SK-N-SH treated with all-trans-retinoic acid at 6 μM for 48 hours (cell line): ENCODE measurements at regions not wholly inside any gene's neighbourhood (a gene's known extent, or its start where the extent isn't known, plus 50 kb on each side); places are given as distances from the start of the nearest gene placed in this dataset.
"Not testable (repeated sequence)": the region's sequence is repeated elsewhere in the genome, so short reads cannot be mapped to it uniquely, and the experiment has no call there.

Source experiments
- ATAC-seq: fragments of 200-7000 bp; cut with Tn5 transposase; 3 replicates; pipeline ENCODE4 v1.9.1; 2020; ENCODE audit warnings: mild to moderate bottlenecking, moderate library complexity
- BACH2 ChIP-seq: fragments of 250-450 bp; sonication (Bioruptor Pico); IDR thresholded peaks from 2 replicates; pipeline ENCODE4 v1.9.0; 2021; ENCODE audit warnings: mild to moderate bottlenecking, borderline replicate concordance
- CSDC2 ChIP-seq: fragments of 250-450 bp; sonication (Bioruptor Pico); IDR thresholded peaks from 2 replicates; pipeline ENCODE4 v1.5.0; 2020; ENCODE audit warnings: mild to moderate bottlenecking, moderate library complexity
- ESRRG ChIP-seq: fragments of 250-450 bp; sonication (Bioruptor Pico); IDR thresholded peaks from 2 replicates; pipeline ENCODE4 v1.6.1; 2021; ENCODE audit warnings: mild to moderate bottlenecking
- ISL1 ChIP-seq: fragments of 250-450 bp; sonication (Bioruptor Pico); IDR thresholded peaks from 2 replicates; pipeline ENCODE4 v2.1.2; 2022; ENCODE audit warnings: mild to moderate bottlenecking, moderate library complexity
- OSR1 ChIP-seq: fragments of 250-450 bp; sonication (Bioruptor Pico); IDR thresholded peaks from 2 replicates; pipeline ENCODE4 v1.8.0; 2022; ENCODE audit warnings: moderate library complexity, mild to moderate bottlenecking, inconsistent platforms
- RARB ChIP-seq: fragments of 250-450 bp; sonication (Bioruptor Pico); IDR thresholded peaks from 2 replicates; pipeline ENCODE4 v1.8.0; 2021; ENCODE audit warnings: mild to moderate bottlenecking, moderate library complexity
- SNAI2 ChIP-seq: fragments of 250-450 bp; sonication (Bioruptor Pico); IDR thresholded peaks from 2 replicates; pipeline ENCODE4 v1.5.0; 2020; ENCODE audit warnings: mild to moderate bottlenecking, moderate library complexity
- TCF4 ChIP-seq: fragments of 250-450 bp; sonication (Bioruptor Pico); IDR thresholded peaks from 2 replicates; pipeline ENCODE4 v1.8.0; 2021; ENCODE audit warnings: mild to moderate bottlenecking, moderate library complexity, borderline replicate concordance
- ZFP3 ChIP-seq: fragments of 250-450 bp; sonication (Bioruptor Pico); IDR thresholded peaks from 2 replicates; pipeline ENCODE4 v1.5.0; 2020; ENCODE audit warnings: mild to moderate bottlenecking, moderate library complexity
- ZNF565 ChIP-seq: fragments of 450-650 bp; formaldehyde crosslinking; conservative IDR thresholded peaks from 2 replicates; pipeline ENCODE4 v1.5.0; 2020; ENCODE audit warnings: low read depth, mild to moderate bottlenecking, moderate library complexity
- ZNF70 ChIP-seq: fragments of 450-650 bp; formaldehyde crosslinking; IDR thresholded peaks from 2 replicates; pipeline ENCODE4 v1.5.0; 2020; ENCODE audit warnings: mild to moderate bottlenecking, moderate library complexity
- ZNF8 ChIP-seq: fragments of 450-650 bp; formaldehyde crosslinking; IDR thresholded peaks from 2 replicates; pipeline ENCODE4 v1.5.0; 2020; ENCODE audit warnings: mild to moderate bottlenecking, moderate library complexity
- TF ChIP-seq, protein P1 (sequence below): fragments of 250-450 bp; sonication (Bioruptor Pico); IDR thresholded peaks from 2 replicates; pipeline ENCODE4 v1.8.0; 2020; ENCODE audit warnings: mild to moderate bottlenecking, moderate library complexity, borderline replicate concordance
- TF ChIP-seq, protein P2 (sequence below): fragments of 250-450 bp; sonication (Bioruptor Pico); IDR thresholded peaks from 2 replicates; pipeline ENCODE4 v1.8.0; 2021; ENCODE audit warnings: low read depth, mild to moderate bottlenecking, moderate library complexity, borderline replicate concordance
- TF ChIP-seq, protein P3 (sequence below): fragments of 250-450 bp; sonication (Bioruptor Pico); IDR thresholded peaks from 2 replicates; pipeline ENCODE4 v1.5.1; 2020; ENCODE audit warnings: low read depth, mild to moderate bottlenecking, moderate library complexity

DNA sequence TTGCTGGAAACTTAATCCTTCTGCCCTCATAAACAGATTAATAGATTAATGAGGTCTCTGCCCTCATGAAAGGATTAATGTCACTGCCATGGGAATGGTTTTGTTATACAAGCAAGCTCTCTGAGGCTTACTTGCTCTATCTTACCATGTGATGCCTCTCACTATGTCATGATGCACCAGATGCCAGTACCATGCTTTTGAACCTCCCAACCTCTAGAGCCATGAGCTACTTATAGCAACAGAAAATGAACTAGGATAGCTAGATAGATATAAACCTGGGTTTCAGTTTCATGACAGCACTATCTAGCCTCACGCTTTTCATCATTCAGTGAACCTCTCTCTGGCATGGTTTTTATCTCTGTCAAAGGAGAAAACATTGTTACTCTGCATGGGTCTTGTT is 371.6 kb upstream of the LRP1B start:
- no peak for ATAC-seq
- TF ChIP-seq ZNF70 (CRISPR knock-in tag) (no peak), ESRRG (CRISPR knock-in tag) (no peak), CSDC2 (no peak), SNAI2 (CRISPR knock-in tag) (no peak), ZNF8 (CRISPR knock-in tag) (no peak), ISL1 (CRISPR knock-in tag) (no peak), ZFP3 (CRISPR knock-in tag) (no peak), BACH2 (CRISPR knock-in tag) (no peak)
- TF ChIP-seq, protein P1, sequence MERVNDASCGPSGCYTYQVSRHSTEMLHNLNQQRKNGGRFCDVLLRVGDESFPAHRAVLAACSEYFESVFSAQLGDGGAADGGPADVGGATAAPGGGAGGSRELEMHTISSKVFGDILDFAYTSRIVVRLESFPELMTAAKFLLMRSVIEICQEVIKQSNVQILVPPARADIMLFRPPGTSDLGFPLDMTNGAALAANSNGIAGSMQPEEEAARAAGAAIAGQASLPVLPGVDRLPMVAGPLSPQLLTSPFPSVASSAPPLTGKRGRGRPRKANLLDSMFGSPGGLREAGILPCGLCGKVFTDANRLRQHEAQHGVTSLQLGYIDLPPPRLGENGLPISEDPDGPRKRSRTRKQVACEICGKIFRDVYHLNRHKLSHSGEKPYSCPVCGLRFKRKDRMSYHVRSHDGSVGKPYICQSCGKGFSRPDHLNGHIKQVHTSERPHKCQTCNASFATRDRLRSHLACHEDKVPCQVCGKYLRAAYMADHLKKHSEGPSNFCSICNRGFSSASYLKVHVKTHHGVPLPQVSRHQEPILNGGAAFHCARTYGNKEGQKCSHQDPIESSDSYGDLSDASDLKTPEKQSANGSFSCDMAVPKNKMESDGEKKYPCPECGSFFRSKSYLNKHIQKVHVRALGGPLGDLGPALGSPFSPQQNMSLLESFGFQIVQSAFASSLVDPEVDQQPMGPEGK (CRISPR knock-in tag) = no peak
- TF ChIP-seq, protein P2, sequence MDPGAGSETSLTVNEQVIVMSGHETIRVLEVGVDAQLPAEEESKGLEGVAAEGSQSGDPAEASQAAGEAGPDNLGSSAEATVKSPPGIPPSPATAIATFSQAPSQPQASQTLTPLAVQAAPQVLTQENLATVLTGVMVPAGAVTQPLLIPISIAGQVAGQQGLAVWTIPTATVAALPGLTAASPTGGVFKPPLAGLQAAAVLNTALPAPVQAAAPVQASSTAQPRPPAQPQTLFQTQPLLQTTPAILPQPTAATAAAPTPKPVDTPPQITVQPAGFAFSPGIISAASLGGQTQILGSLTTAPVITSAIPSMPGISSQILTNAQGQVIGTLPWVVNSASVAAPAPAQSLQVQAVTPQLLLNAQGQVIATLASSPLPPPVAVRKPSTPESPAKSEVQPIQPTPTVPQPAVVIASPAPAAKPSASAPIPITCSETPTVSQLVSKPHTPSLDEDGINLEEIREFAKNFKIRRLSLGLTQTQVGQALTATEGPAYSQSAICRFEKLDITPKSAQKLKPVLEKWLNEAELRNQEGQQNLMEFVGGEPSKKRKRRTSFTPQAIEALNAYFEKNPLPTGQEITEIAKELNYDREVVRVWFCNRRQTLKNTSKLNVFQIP (CRISPR knock-in tag) = no peak

DNA sequence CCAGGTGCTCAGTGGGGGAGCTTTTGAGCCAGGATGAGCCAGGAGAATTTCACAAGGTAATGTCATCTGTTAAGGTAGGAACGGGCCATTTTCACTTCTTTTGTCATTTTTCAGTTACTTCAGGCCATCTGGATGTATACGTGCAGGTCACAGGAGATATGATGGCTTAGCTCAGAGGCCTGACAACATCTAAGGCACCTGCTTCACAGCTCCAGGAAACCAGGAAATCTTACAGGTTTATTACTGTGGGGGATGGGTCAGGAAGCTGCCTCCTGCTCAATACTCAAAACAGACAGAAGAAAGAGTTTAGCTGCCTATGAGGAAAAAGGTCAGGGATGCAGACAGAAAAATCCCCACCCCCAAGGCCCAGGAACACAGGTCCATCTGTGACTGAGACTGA is 364.3 kb upstream of the LRP1B start:
- no peak for ATAC-seq
- TF ChIP-seq, protein P3, sequence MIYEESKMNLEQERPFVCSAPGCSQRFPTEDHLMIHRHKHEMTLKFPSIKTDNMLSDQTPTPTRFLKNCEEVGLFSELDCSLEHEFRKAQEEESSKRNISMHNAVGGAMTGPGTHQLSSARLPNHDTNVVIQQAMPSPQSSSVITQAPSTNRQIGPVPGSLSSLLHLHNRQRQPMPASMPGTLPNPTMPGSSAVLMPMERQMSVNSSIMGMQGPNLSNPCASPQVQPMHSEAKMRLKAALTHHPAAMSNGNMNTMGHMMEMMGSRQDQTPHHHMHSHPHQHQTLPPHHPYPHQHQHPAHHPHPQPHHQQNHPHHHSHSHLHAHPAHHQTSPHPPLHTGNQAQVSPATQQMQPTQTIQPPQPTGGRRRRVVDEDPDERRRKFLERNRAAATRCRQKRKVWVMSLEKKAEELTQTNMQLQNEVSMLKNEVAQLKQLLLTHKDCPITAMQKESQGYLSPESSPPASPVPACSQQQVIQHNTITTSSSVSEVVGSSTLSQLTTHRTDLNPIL (CRISPR knock-in tag) = no peak
- TF ChIP-seq OSR1 (CRISPR knock-in tag) (no peak), ZFP3 (CRISPR knock-in tag) (no peak), TCF4 (CRISPR knock-in tag) (no peak)
- TF ChIP-seq, protein P1 (CRISPR knock-in tag) = no peak
- TF ChIP-seq, all 23 proteins: peak for 0

DNA sequence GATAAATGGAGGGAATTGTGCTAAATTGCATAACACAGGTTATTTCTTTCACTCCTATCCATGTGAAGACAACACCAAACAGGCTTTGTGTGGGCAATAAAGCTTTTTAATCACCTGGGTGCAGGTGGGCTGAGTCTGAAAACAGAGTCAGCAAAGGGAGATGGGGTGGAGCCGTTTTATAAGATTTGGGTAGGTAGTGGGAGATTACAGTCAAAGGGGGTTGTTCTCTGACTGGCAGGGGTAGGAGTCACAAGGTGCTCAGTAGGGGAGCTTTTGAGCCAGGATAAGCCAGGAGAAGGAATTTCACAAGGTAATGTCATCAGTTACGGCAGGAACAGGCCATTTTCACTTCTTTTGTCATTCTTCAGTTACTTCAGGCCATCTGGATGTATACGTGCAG is 358.8 kb upstream of the LRP1B start:
- ATAC-seq = not testable (repeated sequence)

DNA sequence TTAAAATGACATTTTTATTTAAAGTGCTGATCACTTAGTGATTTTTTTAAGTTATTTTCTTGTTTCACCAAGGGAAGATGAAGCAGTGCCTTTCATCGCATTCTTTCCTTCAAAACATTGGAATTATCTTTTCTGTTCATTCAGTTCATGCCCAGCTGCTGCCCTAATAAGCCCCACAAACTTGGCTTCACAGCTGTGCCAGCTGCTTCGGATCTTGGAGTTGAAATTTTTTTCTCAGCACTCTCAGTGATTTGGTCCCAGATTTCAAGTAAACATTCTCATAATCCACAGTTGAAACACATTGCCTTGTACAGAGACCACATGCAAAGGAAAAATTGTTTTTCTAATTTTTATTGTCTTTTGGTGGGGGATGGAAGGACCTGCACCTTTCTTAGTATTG is 353.3 kb upstream of the LRP1B start:
- TF ChIP-seq ISL1 (CRISPR knock-in tag) (no peak), SNAI2 (CRISPR knock-in tag) (no peak), RARB (CRISPR knock-in tag) (no peak), ZFP3 (CRISPR knock-in tag) (no peak), ZNF565 (CRISPR knock-in tag) (no peak), CSDC2 (no peak), ZNF8 (CRISPR knock-in tag) (no peak)
- TF ChIP-seq, protein P2 (CRISPR knock-in tag) = no peak
- TF ChIP-seq, protein P1 (CRISPR knock-in tag) = no peak
- TF ChIP-seq, protein P3 (CRISPR knock-in tag) = no peak
- ATAC-seq = no peak
